PC-9 (cell line): ENCODE measurements at regions not wholly inside any gene's neighbourhood (a gene's known extent, or its start where the extent isn't known, plus 50 kb on each side); places are given as distances from the start of the nearest gene placed in this dataset.

Source experiments
- CTCF ChIP-seq: fragments of 200-600 bp; sonication (generic); conservative IDR thresholded peaks from 2 replicates; pipeline ENCODE4 v1.6.1; 2017; ENCODE audit warnings: mixed run types, antibody characterized with exemption, mild to moderate bottlenecking, moderate library complexity
- EZH2 ChIP-seq: fragments of 200-600 bp; sonication (generic); IDR thresholded peaks from 2 replicates; pipeline ENCODE4 v1.8.0; 2017; ENCODE audit warnings: antibody characterized with exemption, low read depth

GRCh38 chr5:1960595-1961303, 78.0 kb upstream of the IRX4 start:
- TF ChIP-seq EZH2 (no peak), CTCF (no peak)
